HG03060 (cell line): ENCODE measurements at regions not wholly inside any gene's neighbourhood (a gene's known extent, or its start where the extent isn't known, plus 50 kb on each side); places are given as distances from the start of the nearest gene placed in this dataset.
"Not testable (repeated sequence)": the region's sequence is repeated elsewhere in the genome, so short reads cannot be mapped to it uniquely, and the experiment has no call there.

Experiments
- ATAC-seq: cut with Tn5 transposase; IDR thresholded peaks from one replicate; pipeline ENCODE4 v1.9.1; 2021; ENCODE audit warnings: low read depth, moderate number of reproducible peaks; ENCODE audit not compliant: unreplicated experiment

- no peak for ATAC-seq
Observed at GRCh38 chr2:37568565-37568964, 102.9 kb downstream of the CDC42EP3 start.

- ATAC-seq: no peak
Observed at GRCh38 chr2:37569131-37569823, 102.2 kb downstream of the CDC42EP3 start.

DNA sequence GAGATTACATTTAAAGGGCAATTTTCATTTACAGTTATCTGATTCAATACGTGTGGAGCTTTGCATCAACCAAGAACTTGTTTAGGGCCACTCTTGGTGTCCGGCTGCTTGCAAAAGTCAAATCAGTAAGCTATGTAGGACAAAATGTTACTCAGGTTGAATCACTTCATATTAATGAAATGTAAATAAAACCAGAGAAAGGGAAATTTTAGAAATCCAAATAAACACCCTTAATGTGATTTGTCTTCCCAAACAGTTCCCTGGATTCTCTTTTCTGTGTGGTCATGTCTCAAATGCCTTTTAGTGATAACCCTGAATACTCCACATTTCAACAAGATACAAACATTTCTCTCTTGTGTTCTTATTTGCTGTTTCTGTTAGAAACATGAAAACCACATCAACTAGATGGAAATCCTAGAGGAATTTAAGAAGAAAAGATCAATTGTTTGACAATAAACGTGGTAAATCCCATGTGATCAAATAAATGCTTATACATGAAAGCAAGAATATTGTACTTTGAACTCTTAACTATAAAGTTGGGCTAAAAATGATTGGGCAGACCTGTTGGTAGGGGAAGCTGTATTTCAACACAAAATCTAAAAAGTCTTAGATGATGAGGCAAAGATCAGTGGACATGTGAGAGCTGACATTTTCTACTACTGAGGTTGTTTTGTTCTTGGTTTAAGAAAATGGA, 101.3 kb downstream of the CDC42EP3 start:
- ATAC-seq: no peak

GRCh38 chr2:37570773-37571586, 100.5 kb downstream of the CDC42EP3 start:
- ATAC-seq: peak; percentile 91

DNA sequence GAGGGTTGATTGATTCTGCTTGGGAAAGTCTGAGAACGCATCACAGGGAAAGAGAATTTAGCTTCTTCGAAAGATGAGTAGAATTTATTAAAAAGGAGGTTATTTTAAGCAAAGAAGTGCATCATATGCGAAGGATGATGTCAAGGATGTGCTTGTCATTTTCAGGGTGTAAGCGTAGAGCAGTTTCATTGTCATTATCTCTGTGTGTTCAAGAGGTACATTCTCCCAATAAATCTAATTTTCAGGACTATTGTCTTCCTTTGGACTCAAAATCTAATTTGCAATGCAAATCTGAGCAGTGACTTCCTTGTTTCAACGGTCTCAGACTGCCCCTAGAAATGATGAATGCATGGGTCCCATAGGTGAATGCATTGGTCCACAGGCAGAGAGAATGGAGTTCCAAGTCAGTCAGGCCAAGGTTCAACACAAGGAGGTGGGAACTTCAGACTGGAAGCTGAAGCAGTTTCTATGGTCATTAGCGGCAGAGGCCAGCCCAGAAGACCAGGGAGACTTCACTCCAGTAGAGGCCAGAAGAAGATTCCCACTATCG, 99.8 kb downstream of the CDC42EP3 start:
- ATAC-seq: no peak

DNA sequence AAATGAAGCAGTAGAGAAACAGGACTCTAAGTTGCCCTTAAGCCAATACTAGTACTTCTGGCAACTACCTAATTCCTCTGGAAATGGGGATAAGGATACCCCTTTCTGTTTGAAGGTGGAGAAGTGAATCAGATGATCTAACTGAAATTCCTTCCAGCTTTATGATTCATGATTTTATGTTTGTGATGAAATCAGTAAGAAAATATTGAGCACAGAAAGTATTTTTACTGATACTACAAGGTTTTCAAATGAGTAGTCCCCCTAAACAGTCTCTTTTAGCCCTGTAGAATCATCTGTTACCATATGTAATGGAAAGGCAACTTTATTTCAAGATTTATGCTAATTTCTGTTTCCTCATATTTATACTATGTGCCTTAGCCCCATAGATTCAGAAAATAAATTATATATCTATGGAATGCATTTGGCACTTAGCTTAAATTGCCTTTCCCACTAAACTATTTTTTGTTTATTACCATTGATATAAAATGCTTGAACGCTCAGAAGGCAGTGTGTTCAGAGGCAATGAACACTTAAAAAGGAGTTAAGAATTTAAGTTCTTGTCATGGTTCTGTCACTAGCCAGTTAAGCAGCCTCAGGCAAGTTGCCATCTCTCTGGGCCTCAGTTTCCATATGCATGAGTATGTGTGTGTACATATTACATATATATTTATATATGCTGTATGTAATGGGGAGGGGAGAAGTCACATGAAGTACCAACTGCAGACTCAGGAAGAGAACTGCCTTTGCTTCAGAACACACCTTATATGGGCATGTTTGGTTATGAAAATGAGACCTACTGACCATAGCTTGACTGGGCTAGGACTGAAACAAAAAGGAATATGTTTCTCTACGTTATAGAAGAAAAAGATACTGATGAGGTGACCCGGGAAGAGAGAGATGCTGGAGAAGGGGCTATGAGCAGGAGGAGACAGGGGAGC, 97.7 kb downstream of the CDC42EP3 start:
- no peak for ATAC-seq

- no peak for ATAC-seq
Observed at GRCh38 chr2:37575780-37576179, 95.7 kb downstream of the CDC42EP3 start.

GRCh38 chr2:37576194-37576593, 95.2 kb downstream of the CDC42EP3 start:
- ATAC-seq: not testable (repeated sequence)

- ATAC-seq: no peak
Observed at GRCh38 chr2:37576831-37577230, 94.6 kb downstream of the CDC42EP3 start.

GRCh38 chr2:37579192-37579713, 92.2 kb downstream of the CDC42EP3 start:
- no peak for ATAC-seq

DNA sequence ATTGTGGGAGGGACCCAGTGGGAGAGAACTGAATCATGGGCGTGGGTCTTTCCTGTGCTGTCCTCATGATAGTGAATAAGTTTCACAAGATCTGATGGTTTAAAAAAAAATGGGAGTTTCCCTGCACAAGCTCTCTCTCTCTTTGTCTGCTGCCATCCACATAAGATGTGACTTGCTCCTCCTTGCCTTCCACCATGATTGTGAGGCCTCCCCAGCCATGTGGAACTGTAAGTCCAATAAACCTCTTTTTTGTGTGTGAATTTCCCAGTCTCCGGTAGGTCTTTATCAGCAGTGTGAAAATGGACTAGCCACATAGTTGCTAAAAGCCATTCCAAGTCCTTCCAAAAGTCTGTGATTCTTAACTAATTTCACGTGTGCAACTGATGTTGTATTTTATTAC, 91.5 kb downstream of the CDC42EP3 start:
- not testable (repeated sequence) for ATAC-seq

DNA sequence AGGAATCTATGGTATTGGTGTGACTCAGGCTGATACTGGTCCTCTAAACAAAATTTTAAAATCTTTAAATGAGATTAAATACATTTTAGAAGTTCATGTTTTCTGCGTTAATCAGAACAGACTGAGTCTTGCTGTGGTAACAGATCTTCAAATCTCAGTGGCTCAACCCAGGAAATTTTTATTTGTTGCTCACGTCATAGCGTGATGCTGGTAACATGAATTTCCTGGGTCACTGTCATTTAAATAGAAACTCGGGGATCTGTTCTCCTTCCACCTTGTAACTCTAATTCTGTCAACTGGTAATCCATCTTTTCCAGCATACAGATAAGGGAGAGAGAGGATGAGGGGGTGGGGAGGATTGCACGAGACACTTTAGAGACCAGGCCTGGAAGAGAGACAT, 90.0 kb downstream of the CDC42EP3 start:
- no peak for ATAC-seq

DNA sequence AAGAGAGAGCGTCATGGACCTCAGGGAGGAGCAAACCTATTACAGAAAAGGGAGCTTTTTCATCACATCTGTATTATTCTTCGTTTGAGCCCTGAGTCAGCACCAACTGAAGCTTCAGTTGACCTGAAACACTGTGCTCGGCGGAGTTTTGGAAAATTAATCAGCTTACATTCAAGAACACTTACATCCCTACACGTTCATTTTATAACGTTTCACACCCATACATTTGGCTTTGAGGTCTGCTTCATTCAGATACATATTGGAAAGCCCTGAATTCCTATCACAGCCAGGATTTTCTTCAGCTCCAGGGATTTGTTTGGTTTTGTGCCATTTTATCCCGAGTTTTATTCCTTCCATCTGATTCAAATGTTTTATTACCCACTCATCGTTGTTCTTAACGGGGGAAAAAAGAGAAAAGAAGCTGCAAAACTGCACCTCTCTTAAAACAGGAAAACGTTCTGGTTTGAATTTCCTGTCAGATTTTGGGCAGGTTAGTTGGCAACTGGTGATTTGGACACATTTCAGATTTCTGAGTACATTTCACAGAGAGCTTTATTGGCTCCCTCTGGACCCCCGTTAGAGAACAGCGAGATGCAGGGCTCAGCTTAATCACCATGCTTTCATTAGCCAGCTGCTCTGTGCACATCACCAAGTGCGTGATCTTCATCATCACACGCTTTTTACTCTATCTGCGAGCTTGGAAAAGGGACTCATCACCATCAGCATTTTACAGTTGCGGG, 88.8 kb downstream of the CDC42EP3 start:
- no peak for ATAC-seq

DNA sequence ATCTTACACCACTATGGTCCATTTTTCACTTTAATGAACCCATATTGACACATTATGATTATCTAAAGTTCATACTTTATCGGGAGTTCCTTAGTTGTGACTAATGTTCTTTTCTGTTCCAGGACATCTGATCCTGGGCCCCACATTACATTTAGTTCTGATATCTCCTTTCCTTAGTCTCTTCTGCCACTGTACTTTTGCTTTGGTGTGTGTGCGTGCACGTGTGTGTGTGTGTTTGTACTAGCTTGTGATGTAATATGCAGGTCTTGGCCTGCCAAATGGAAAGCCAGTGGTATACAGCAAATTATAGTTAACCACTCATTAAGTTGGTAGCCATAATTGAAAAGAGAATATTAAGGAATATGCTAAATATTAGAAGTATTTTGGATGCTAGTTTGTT, 88.0 kb downstream of the CDC42EP3 start:
- no peak for ATAC-seq

GRCh38 chr2:37583867-37584266, 87.6 kb downstream of the CDC42EP3 start:
- ATAC-seq: no peak

DNA sequence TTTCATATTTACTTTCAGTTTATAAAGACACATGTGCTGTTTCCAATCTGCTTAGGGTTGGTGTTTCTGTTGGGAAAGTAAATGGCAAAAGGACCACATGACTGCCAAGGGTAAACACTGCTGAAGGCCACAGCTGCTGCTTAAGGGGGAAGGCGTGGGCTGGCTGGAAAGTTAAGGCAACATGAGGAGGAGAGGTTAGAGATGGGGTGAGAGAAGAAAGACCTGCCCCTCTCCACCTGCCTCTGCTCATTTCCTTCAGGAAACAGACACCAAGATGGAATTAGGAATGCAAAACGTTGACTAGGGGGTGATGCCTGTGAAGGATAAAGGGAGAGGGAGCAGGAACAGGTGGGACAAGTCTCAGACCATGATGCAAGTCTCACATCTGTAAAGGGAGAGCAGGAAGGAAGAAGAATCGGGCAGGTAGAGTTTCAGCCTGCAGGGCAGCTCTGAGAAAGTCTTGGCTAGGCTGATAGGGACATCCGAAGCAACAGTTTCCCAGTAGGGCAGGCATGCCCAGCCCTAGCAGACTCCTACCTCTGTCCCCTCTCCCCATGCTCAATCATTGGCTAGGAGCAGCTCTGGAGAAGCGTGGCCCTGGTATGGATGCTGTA, 86.0 kb downstream of the CDC42EP3 start:
- ATAC-seq: no peak

DNA sequence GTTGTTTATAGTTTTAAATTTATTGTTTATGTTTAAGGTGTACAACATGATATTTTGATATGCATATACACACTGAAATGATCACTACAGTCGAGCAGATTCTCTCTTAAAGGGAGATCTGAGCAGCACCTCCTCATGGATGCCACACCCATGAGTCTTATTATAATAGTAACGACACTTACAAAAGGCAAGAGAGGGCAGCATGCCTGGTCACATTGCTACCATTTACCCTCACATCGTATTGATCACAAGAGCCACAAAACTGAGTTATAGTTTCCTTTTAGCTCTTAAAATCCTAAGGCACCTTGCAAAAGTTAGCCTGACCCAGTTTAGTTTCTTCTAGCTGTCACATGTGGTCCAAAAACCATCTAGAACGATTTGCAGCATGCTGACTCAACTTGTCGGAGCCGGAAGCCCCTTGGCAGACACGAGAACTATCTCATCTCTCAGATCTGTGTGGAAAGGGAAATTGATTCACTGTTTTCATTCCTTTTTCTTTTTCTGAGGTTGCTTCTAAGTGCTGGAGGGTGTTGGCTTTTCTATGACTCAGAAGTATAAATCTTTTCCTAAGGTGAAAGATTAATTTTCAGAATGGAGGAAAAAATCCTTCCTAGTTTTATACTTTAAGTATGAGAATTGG, 85.3 kb downstream of the CDC42EP3 start:
- peak; percentile 29 for ATAC-seq

- no peak for ATAC-seq
Observed at GRCh38 chr2:37586663-37587317, 84.7 kb downstream of the CDC42EP3 start.
